HL-60 (cell line): ENCODE measurements at regions not wholly inside any gene's neighbourhood (a gene's known extent, or its start where the extent isn't known, plus 50 kb on each side); places are given as distances from the start of the nearest gene placed in this dataset.

Experiments
- CTCF ChIP-seq: IDR thresholded peaks from one replicate; pipeline ENCODE4 v1.5.1; 2011; ENCODE audit warnings: low read length, control low read depth, inconsistent platforms; ENCODE audit not compliant: insufficient read depth
- POLR2AphosphoS5 ChIP-seq: IDR thresholded peaks from 2 replicates; pipeline ENCODE4 v1.6.1; 2012; ENCODE audit warnings: low read depth

GRCh38 chr18:60984510-60984909 lies 348.7 kb upstream of the CDH20 start:
- TF ChIP-seq CTCF (no peak), POLR2AphosphoS5 (no peak)
